ENCODE measurements at regions not wholly inside any gene's neighbourhood (a gene's known extent, or its start where the extent isn't known, plus 50 kb on each side); places are given as distances from the start of the nearest gene placed in this dataset.
A peak's percentile ranks its signal among the peaks of the same experiment; 100 is the strongest.

- Histone ChIP-seq H3K36me3 (no peaks in the 10 kb centered on the region), H3K27ac (no peak overlapping the region), H3K9me3 (no peaks in the 10 kb centered on the region), H3K27me3 (no peaks in the 10 kb centered on the region), H3K4me3 (no peak overlapping the region), H3K4me1 (no peaks in the 10 kb centered on the region)
- intact Hi-C loops (cut with DNase I): no loop called here
- no peak for DNase-seq
- no peak for TF ChIP-seq CTCF (IDR thresholded peaks at IDR 0.05)
- FAIRE-seq: no peak
- peak in 3 of 4 donors; percentile 54 to 79 (median 66) for ATAC-seq
These were observed 83.9 kb upstream of the AFDN start for GRCh38 chr6:167742719-167743303.

- ATAC-seq: no peak
These were observed 81.7 kb upstream of the AFDN start for GRCh38 chr6:167744681-167745669.

GRCh38 chr6:167745670-167746389, 80.9 kb upstream of the AFDN start:
- no peaks in the 10 kb centered on the region for H3K27me3 ChIP-seq
- no peak overlapping the region for H3K27ac ChIP-seq
- no peaks in the 10 kb centered on the region for H3K36me3 ChIP-seq
- no peak for TF ChIP-seq CTCF (IDR thresholded peaks at IDR 0.05)
- no peak for DNase-seq
- intact Hi-C loops (cut with DNase I): no loop called here
- 76 to 80% methylated on average over 19 of the region's 19 CpGs for WGBS, 2 donors
- peaks cover 0 to 7% (median 3%) of the 10 kb centered on the region in 3 donors for H3K4me1 ChIP-seq
- no peak for ATAC-seq
- no peaks in the 10 kb centered on the region for H3K9me3 ChIP-seq
- FAIRE-seq: no peak
- H3K4me3 ChIP-seq: no peak overlapping the region

More at GRCh38 chr6:167744681-167745669, 81.7 kb upstream of the AFDN start:
- TF ChIP-seq CTCF (IDR thresholded peaks at IDR 0.05): no peak
- Histone ChIP-seq H3K27ac (no peak overlapping the region), H3K4me1 (no peaks in the 10 kb centered on the region), H3K27me3 (no peaks in the 10 kb centered on the region), H3K4me3 (no peak overlapping the region), H3K36me3 (no peaks in the 10 kb centered on the region), H3K9me3 (no peaks in the 10 kb centered on the region)
- intact Hi-C loops (cut with DNase I): no loop called here
- no peak for DNase-seq
- 55 to 61% methylated on average over 16 of the region's 16 CpGs for WGBS, 2 donors
- FAIRE-seq: no peak

- no peak for DNase-seq
- H3K27ac ChIP-seq: no peak overlapping the region
- no peak overlapping the region for H3K4me3 ChIP-seq
These were observed 80.3 kb upstream of the AFDN start for GRCh38 chr6:167746390-167746907.

More at GRCh38 chr6:167746390-167746907, 80.3 kb upstream of the AFDN start:
- 87 to 88% methylated on average over 17 of the region's 17 CpGs for WGBS, 2 donors
- no peaks in the 10 kb centered on the region for H3K9me3 ChIP-seq
- no peak for FAIRE-seq
- no peak for TF ChIP-seq CTCF (IDR thresholded peaks at IDR 0.05)
- no peaks in the 10 kb centered on the region for H3K36me3 ChIP-seq
- peaks cover 3 to 11% (median 7%) of the 10 kb centered on the region in 3 donors for H3K4me1 ChIP-seq
- H3K27me3 ChIP-seq: no peaks in the 10 kb centered on the region
- intact Hi-C loops (cut with DNase I): no loop called here
- no peak for ATAC-seq
